H1 (cell line): ENCODE measurements at regions not wholly inside any gene's neighbourhood (a gene's known extent, or its start where the extent isn't known, plus 50 kb on each side); places are given as distances from the start of the nearest gene placed in this dataset.

Experiments
- CTCF ChIA-PET: fragments of 300-600 bp; sonication (Branson Sonifier 250); formaldehyde crosslinking; loops from one replicate; lab custom pipeline; 2021; ENCODE audit not compliant: partially characterized antibody; lab: Charles Lee
- POLR2A ChIA-PET: fragments of 300-600 bp; sonication (Branson Sonifier 250); formaldehyde crosslinking; loops from one replicate; lab custom pipeline; 2021; ENCODE audit warnings: inconsistent platforms; ENCODE audit not compliant: partially characterized antibody; lab: Charles Lee
- DNase-seq, 2 experiments: peaks; one replicate each; pipeline versions ENCODE4 v3.0.0 to v3.0.0-alpha.2; 2010 to 2022; ENCODE audit warnings: low spot score in 2 of 2, low read depth in 1 of 2, mixed read lengths in 1 of 2
- FAIRE-seq: peaks from 2 replicates; lab custom pipeline; 2011; peaks lifted over from hg19 to GRCh38; lab: Jason Lieb, UNC
- H2AFZ ChIP-seq: 2 replicates; pipeline ENCODE4 v1.8.1; 2012; ENCODE audit warnings: low read length, inconsistent platforms
- H2AK5ac ChIP-seq: 2 replicates; pipeline ENCODE4 v1.6.1; 2013; ENCODE audit warnings: low read depth, low read length
- H2BK120ac ChIP-seq: replicated peaks from 2 replicates; pipeline ENCODE3; 2013; ENCODE audit warnings: low read depth, low read length, inconsistent platforms
- H2BK12ac ChIP-seq: 2 replicates; pipeline ENCODE4 v1.6.1; 2013; ENCODE audit warnings: low read depth, low read length
- H2BK15ac ChIP-seq: 2 replicates; pipeline ENCODE4 v1.6.1; 2013; ENCODE audit warnings: low read length
- H2BK20ac ChIP-seq: 2 replicates; pipeline ENCODE4 v1.6.1; 2013; ENCODE audit warnings: low read length
- H2BK5ac ChIP-seq: 2 replicates; pipeline ENCODE4 v1.6.1; 2013; ENCODE audit warnings: low read depth, low read length
- H3K14ac ChIP-seq: 2 replicates; pipeline ENCODE4 v1.6.1; 2013; ENCODE audit warnings: inconsistent platforms; ENCODE audit not compliant: insufficient read length
- H3K18ac ChIP-seq: 2 replicates; pipeline ENCODE4 v1.6.1; 2013; ENCODE audit warnings: low read length; ENCODE audit errors: extremely low read depth
- H3K23ac ChIP-seq: 2 replicates; pipeline ENCODE4 v1.6.1; 2013; ENCODE audit warnings: inconsistent platforms; ENCODE audit not compliant: insufficient read length
- H3K23me2 ChIP-seq: 2 replicates; pipeline ENCODE4 v1.6.1; 2013; ENCODE audit warnings: low read depth, low read length
- H3K27ac ChIP-seq: 2 replicates; pipeline ENCODE4 v1.6.1; 2011; ENCODE audit warnings: low read depth, low read length, inconsistent platforms
- H3K27me3 ChIP-seq, 4 experiments: replicated peaks in 1 of 4; 1 replicate in 1 of 4; 2 replicates in 3 of 4; pipeline versions ENCODE4 v1.6.1 to v1.8.1; 2011 to 2013; ENCODE audit warnings: low read length in 3 of 4, mild to moderate bottlenecking in 3 of 4, inconsistent platforms in 2 of 4, mixed read lengths in 2 of 4, moderate library complexity in 1 of 4; ENCODE audit not compliant: control insufficient read depth in 3 of 4, insufficient read depth in 3 of 4; ENCODE audit errors: extremely low read depth in 1 of 4
- H3K36me3 ChIP-seq, 4 experiments: 2 replicates each; pipeline versions ENCODE4 v1.6.1 to v1.8.1; 2011 to 2013; ENCODE audit warnings: mild to moderate bottlenecking in 4 of 4, low read length in 3 of 4, moderate library complexity in 2 of 4, control low read depth in 1 of 4, inconsistent platforms in 1 of 4; ENCODE audit not compliant: insufficient read depth in 4 of 4, control insufficient read depth in 2 of 4
- H3K4ac ChIP-seq: replicated peaks from 2 replicates; pipeline ENCODE3; 2013; ENCODE audit warnings: low read length, low read depth, mixed read lengths, inconsistent platforms; ENCODE audit not compliant: insufficient read length
- H3K4me1 ChIP-seq, 4 experiments: replicated peaks in 1 of 4; 1 replicate in 1 of 4; 2 replicates in 3 of 4; pipeline versions ENCODE4 v1.6.1 to v1.8.1; 2011 to 2013; ENCODE audit warnings: low read length in 3 of 4, inconsistent platforms in 2 of 4, mixed read lengths in 1 of 4; ENCODE audit not compliant: insufficient read depth in 4 of 4, control insufficient read depth in 3 of 4
- H3K4me2 ChIP-seq, 2 experiments: 2 replicates each; pipeline versions ENCODE4 v1.6.1 to v1.8.1; 2011 to 2013; ENCODE audit warnings: low read depth in 2 of 2, low read length in 2 of 2, control low read depth in 1 of 2, inconsistent platforms in 1 of 2, mild to moderate bottlenecking in 1 of 2; ENCODE audit not compliant: insufficient read depth in 1 of 2
- H3K4me3 ChIP-seq, 4 experiments: fragments of 200-600, 300-600 bp in 1 of 4; sonication (generic), shearing (Covaris generic), sonication (Bioruptor Twin) in 1 of 4; 2 replicates each; pipeline versions ENCODE4 v1.5.1 to v1.8.1; 2011 to 2016; ENCODE audit warnings: low read length in 4 of 4, low read depth in 3 of 4, control low read depth in 2 of 4, inconsistent platforms in 2 of 4, mild to moderate bottlenecking in 2 of 4, mixed read lengths in 1 of 4, moderate library complexity in 1 of 4; ENCODE audit not compliant: insufficient read depth in 2 of 4; ENCODE audit errors: extremely low read depth in 1 of 4
- H3K56ac ChIP-seq: replicated peaks from 2 replicates; pipeline ENCODE3; 2013; ENCODE audit warnings: low read depth, mild to moderate bottlenecking, mixed read lengths, low read length, inconsistent platforms; ENCODE audit not compliant: insufficient read length
- H3K79me1 ChIP-seq: 2 replicates; pipeline ENCODE4 v1.6.1; 2013; ENCODE audit warnings: low read depth, low read length, control low read depth
- H3K79me2 ChIP-seq, 2 experiments: 2 replicates each; pipeline versions ENCODE4 v1.6.1 to v1.8.1; 2012 to 2013; ENCODE audit warnings: low read length in 2 of 2, mild to moderate bottlenecking in 2 of 2, inconsistent platforms in 1 of 2; ENCODE audit not compliant: insufficient read depth in 2 of 2, control insufficient read depth in 1 of 2
- H3K9ac ChIP-seq, 4 experiments: replicated peaks in 1 of 4; 1 replicate in 1 of 4; 2 replicates in 3 of 4; pipeline versions ENCODE4 v1.6.1 to v1.8.1; 2011 to 2013; ENCODE audit warnings: low read depth in 3 of 4, low read length in 3 of 4, control low read depth in 2 of 4, mild to moderate bottlenecking in 2 of 4, moderate library complexity in 2 of 4, inconsistent platforms in 1 of 4; ENCODE audit errors: extremely low read depth in 1 of 4
- H3K9me3 ChIP-seq, 2 experiments: 2 replicates each; pipeline versions ENCODE4 v1.6.1 to v1.8.1; 2012 to 2013; ENCODE audit warnings: mild to moderate bottlenecking in 2 of 2, moderate library complexity in 2 of 2, control low read depth in 1 of 2, inconsistent platforms in 1 of 2, low read depth in 1 of 2, low read length in 1 of 2, mixed read lengths in 1 of 2; ENCODE audit not compliant: insufficient read depth in 2 of 2
- H4K20me1 ChIP-seq, 2 experiments: replicated peaks in 1 of 2; 2 replicates each; pipeline versions ENCODE3 to v1.8.1; 2011 to 2013; ENCODE audit warnings: inconsistent platforms in 2 of 2, low read length in 2 of 2, mild to moderate bottlenecking in 1 of 2; ENCODE audit not compliant: insufficient read depth in 2 of 2, control insufficient read depth in 1 of 2
- H4K5ac ChIP-seq: 2 replicates; pipeline ENCODE4 v1.6.1; 2013; ENCODE audit warnings: low read length, low read depth, mixed read lengths, inconsistent platforms; ENCODE audit not compliant: insufficient read length
- H4K8ac ChIP-seq: 2 replicates; pipeline ENCODE4 v1.8.0; 2013; ENCODE audit warnings: mild to moderate bottlenecking, moderate library complexity, low read length, inconsistent platforms; ENCODE audit not compliant: insufficient read depth; ENCODE audit errors: extremely low read depth
- H4K91ac ChIP-seq: replicated peaks from 2 replicates; pipeline ENCODE3; 2013; ENCODE audit warnings: low read length, mixed read lengths, inconsistent platforms; ENCODE audit not compliant: insufficient read length
- EGR1 ChIP-seq: IDR thresholded peaks from 2 replicates; pipeline ENCODE4 v1.6.1; 2011; ENCODE audit warnings: low read depth, low read length, borderline replicate concordance
- EP300 ChIP-seq, 2 experiments: IDR thresholded peaks; 1 replicate in 1 of 2; 2 replicates in 1 of 2; pipeline ENCODE4 v1.6.1; 2011 to 2012; ENCODE audit warnings: low read depth in 2 of 2, low read length in 2 of 2, mild to moderate bottlenecking in 2 of 2, borderline replicate concordance in 1 of 2, inconsistent platforms in 1 of 2, moderate library complexity in 1 of 2
- JUND ChIP-seq: IDR thresholded peaks from 2 replicates; pipeline ENCODE4 v1.6.1; 2011; ENCODE audit warnings: mild to moderate bottlenecking, improper control_type of control experiment, low read length
- POLR2AphosphoS5 ChIP-seq: IDR thresholded peaks from 2 replicates; pipeline ENCODE4 v1.6.1; 2011; ENCODE audit warnings: low read depth, low read length
- POU5F1 ChIP-seq: IDR thresholded peaks from 2 replicates; pipeline ENCODE4 v1.6.1; 2011; ENCODE audit warnings: low read depth, mild to moderate bottlenecking, low read length, moderate library complexity
- RNF2 ChIP-seq: fragments of 200-900, 300-1000 bp; sonication (generic); IDR thresholded peaks from 2 replicates; pipeline ENCODE4 v1.7.1; 2016; ENCODE audit warnings: borderline replicate concordance, low read depth, mild to moderate bottlenecking, antibody characterized with exemption, low read length; ENCODE audit not compliant: poor library complexity, severe bottlenecking; ENCODE audit errors: missing control alignments
- SP1 ChIP-seq: IDR thresholded peaks from 2 replicates; pipeline ENCODE4 v1.6.1; 2011; ENCODE audit warnings: low read depth, low read length
- TAF7 ChIP-seq: optimal IDR thresholded peaks from 2 replicates; pipeline ENCODE3; 2011; ENCODE audit warnings: low read depth, mild to moderate bottlenecking, inconsistent platforms, low read length, moderate library complexity, borderline replicate concordance
- WGBS, 2 experiments: shearing (Covaris generic) in 1 of 2; methylation state at CpG; one replicate each; pipeline versions ENCODE4 v1.1.6 to v1.1.7; 2013 to 2015; ENCODE audit warnings: low lambda C conversion rate in 2 of 2, mixed read lengths in 2 of 2, inconsistent platforms in 1 of 2, low coverage in 1 of 2, missing lambda C conversion rate in 1 of 2; ENCODE audit not compliant: insufficient replicate concordance in 2 of 2, insufficient coverage in 1 of 2, insufficient read length in 1 of 2; ENCODE audit errors: extremely low coverage in 1 of 2, missing lambda C conversion rate in 1 of 2; 5-methylcytosine and 5-hydroxymethylcytosine counted together
- TF ChIP-seq, protein P1 (sequence below): IDR thresholded peaks from 2 replicates; pipeline ENCODE4 v1.6.1; 2012; ENCODE audit warnings: inconsistent platforms
- TF ChIP-seq, protein P2 (sequence below), 3 experiments: IDR thresholded peaks; 1 replicate in 2 of 3; 2 replicates in 1 of 3; pipeline versions ENCODE4 v1.5.1 to v1.6.1; 2011; ENCODE audit warnings: low read length in 3 of 3, mild to moderate bottlenecking in 3 of 3, inconsistent platforms in 2 of 3, low read depth in 1 of 3, moderate library complexity in 1 of 3; ENCODE audit not compliant: insufficient read depth in 1 of 3; ENCODE audit errors: control extremely low read depth in 1 of 3

DNA sequence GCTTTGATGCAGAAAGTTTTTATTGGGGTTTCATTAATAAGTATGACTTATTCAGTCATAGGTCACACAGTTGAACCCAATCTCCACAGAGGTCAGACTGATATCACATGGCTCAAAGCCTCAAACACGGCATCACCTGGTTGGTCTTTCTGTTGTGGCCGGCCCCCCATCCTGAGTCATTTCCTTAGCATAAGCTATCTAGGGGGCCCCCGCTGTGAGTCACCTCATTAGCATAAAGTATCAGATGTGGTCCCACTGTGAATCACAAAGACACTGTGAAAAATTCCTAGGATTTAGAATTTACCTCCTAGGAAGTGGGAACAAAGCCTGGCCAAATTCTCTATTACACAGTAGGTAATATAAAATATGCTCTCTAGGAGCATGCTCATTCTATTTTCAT, 502.2 kb downstream of the PYDC2 start:
- H3K27ac ChIP-seq, result no peak overlapping the region
- H3K9ac ChIP-seq, result no peak overlapping the region
- H2AFZ ChIP-seq, result no peak overlapping the region
- H4K91ac ChIP-seq, result peak overlapping the region; percentile 86
- H3K4me3 ChIP-seq, result no peak overlapping the region
- H4K20me1 ChIP-seq, result no peaks in the 10 kb centered on the region
- no peak overlapping the region for H3K14ac ChIP-seq
- no peaks in the 10 kb centered on the region for H3K23me2 ChIP-seq
- peak overlapping the region; percentile 77; the same call in 1 of the 2 replicates for H2BK20ac ChIP-seq
- ChIA-PET CTCF (interaction anchor here (0.7 to 0.9 kb wide), 2 partner anchors 481 to 547 kb away, joined by 3 to 6 read pairs; no protein-coding TSS in a partner anchor), POLR2A (interaction anchor here (0.6 to 1.7 kb wide), 2 partner anchors 35 to 45 kb away, joined by 3 to 4 read pairs; no protein-coding TSS in a partner anchor)
- no peaks in the 10 kb centered on the region for H3K9me3 ChIP-seq
- H2BK15ac ChIP-seq, result no peak overlapping the region
- WGBS, 2 experiments, result 27% methylated on average over 3 of the region's 3 CpGs; no CpG with 5 or more reads in 1 of the 2 experiments
- FAIRE-seq (no peak), DNase-seq (peak; percentile 39 to 58)
- H3K56ac ChIP-seq, result no peak overlapping the region
- H3K4me1 ChIP-seq, result peaks cover 0 to 17% (median 14%) of the 10 kb centered on the region in 4 experiments; a peak in 4 of 7 replicates
- peak overlapping the region; percentile 72; the same call in 1 of the 2 replicates for H2BK5ac ChIP-seq
- H4K5ac ChIP-seq, result no peak overlapping the region
- H3K4ac ChIP-seq, result no peak overlapping the region
- peak overlapping the region; percentile 5; the same call in 1 of the 2 replicates for H2BK12ac ChIP-seq
- no peaks in the 10 kb centered on the region for H3K36me3 ChIP-seq
- H4K8ac ChIP-seq, result no peak overlapping the region
- peak overlapping the region; percentile 66; the same call in 1 of the 2 replicates for H3K18ac ChIP-seq
- H2BK120ac ChIP-seq, result peak overlapping the region; percentile 84
- H3K4me2 ChIP-seq, result no peak overlapping the region
- H3K23ac ChIP-seq, result no peak overlapping the region
- H3K27me3 ChIP-seq, result no peaks in the 10 kb centered on the region
- H2AK5ac ChIP-seq, result no peak overlapping the region
- no peaks in the 10 kb centered on the region for H3K79me1 ChIP-seq
- H3K79me2 ChIP-seq, result no peaks in the 10 kb centered on the region
- TF ChIP-seq POLR2AphosphoS5 (no peak), TAF7 (no peak), EGR1 (no peak), SP1 (peak; percentile 52; the same call in 1 of the 2 replicates), RNF2 (no peak), POU5F1 (peak; percentile 69; the same call in 1 of the 2 replicates), EP300 (IDR thresholded peaks at IDR 0.05; ENCODE audit: borderline replicate concordance in 1 of 2, low read depth in 2 of 2, low read length in 2 of 2) (peak in 1 of 2 experiments; percentile 75; a peak in 1 of 3 replicates), JUND (peak; percentile 69; the same call in 1 of the 2 replicates)
- TF ChIP-seq, protein P1, sequence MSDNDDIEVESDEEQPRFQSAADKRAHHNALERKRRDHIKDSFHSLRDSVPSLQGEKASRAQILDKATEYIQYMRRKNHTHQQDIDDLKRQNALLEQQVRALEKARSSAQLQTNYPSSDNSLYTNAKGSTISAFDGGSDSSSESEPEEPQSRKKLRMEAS, result peak; percentile 24; the same call in 1 of the 2 replicates
- TF ChIP-seq, protein P2, sequence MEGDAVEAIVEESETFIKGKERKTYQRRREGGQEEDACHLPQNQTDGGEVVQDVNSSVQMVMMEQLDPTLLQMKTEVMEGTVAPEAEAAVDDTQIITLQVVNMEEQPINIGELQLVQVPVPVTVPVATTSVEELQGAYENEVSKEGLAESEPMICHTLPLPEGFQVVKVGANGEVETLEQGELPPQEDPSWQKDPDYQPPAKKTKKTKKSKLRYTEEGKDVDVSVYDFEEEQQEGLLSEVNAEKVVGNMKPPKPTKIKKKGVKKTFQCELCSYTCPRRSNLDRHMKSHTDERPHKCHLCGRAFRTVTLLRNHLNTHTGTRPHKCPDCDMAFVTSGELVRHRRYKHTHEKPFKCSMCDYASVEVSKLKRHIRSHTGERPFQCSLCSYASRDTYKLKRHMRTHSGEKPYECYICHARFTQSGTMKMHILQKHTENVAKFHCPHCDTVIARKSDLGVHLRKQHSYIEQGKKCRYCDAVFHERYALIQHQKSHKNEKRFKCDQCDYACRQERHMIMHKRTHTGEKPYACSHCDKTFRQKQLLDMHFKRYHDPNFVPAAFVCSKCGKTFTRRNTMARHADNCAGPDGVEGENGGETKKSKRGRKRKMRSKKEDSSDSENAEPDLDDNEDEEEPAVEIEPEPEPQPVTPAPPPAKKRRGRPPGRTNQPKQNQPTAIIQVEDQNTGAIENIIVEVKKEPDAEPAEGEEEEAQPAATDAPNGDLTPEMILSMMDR (IDR thresholded peaks at IDR 0.05; ENCODE audit: control extremely low read depth in 1 of 3, insufficient read depth in 1 of 3, low read depth in 1 of 3, low read length in 3 of 3), result no peak
